AG10803 (cell line): ENCODE measurements at regions not wholly inside any gene's neighbourhood (a gene's known extent, or its start where the extent isn't known, plus 50 kb on each side); places are given as distances from the start of the nearest gene placed in this dataset.

Experiments used
- DNase-seq: peaks from one replicate; pipeline ENCODE4 v3.0.0; 2010; ENCODE audit warnings: low read depth
- H3K4me3 ChIP-seq: 2 replicates; pipeline ENCODE4 v1.5.1; 2011; ENCODE audit warnings: mild to moderate bottlenecking, low read length, control low read depth
- TF ChIP-seq, protein P1 (sequence below): conservative IDR thresholded peaks from 2 replicates; pipeline ENCODE4 v1.5.1; 2011; ENCODE audit warnings: mild to moderate bottlenecking, low read length, control low read depth, inconsistent platforms

DNA sequence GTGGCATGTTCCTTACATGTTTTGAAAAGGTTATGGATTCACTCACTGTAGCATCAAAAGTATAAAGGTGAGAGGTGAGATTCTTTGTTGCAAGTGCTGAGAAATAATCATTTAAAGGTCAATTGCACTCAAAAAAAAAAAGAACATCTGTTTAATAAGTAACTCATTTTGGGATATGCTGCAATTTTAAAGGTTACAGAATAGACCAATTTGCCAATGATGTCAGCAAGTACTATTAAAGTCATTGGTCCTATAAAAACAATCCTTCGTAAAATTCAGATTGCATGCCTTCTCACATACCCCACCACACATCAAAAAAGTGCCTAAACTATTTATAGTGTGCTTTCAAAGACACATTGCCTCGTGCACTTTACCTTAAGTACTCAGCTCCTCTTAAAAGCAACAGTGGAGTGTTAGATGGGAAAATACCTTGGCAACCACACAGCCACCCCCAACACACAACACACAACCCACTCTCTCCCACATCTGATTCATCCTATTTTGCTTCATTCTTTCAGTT is 218.2 kb upstream of the ADGRL2 start:
- DNase-seq = no peak
- TF ChIP-seq, protein P1, sequence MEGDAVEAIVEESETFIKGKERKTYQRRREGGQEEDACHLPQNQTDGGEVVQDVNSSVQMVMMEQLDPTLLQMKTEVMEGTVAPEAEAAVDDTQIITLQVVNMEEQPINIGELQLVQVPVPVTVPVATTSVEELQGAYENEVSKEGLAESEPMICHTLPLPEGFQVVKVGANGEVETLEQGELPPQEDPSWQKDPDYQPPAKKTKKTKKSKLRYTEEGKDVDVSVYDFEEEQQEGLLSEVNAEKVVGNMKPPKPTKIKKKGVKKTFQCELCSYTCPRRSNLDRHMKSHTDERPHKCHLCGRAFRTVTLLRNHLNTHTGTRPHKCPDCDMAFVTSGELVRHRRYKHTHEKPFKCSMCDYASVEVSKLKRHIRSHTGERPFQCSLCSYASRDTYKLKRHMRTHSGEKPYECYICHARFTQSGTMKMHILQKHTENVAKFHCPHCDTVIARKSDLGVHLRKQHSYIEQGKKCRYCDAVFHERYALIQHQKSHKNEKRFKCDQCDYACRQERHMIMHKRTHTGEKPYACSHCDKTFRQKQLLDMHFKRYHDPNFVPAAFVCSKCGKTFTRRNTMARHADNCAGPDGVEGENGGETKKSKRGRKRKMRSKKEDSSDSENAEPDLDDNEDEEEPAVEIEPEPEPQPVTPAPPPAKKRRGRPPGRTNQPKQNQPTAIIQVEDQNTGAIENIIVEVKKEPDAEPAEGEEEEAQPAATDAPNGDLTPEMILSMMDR = no peak
- H3K4me3 ChIP-seq = no peak overlapping the region

DNA sequence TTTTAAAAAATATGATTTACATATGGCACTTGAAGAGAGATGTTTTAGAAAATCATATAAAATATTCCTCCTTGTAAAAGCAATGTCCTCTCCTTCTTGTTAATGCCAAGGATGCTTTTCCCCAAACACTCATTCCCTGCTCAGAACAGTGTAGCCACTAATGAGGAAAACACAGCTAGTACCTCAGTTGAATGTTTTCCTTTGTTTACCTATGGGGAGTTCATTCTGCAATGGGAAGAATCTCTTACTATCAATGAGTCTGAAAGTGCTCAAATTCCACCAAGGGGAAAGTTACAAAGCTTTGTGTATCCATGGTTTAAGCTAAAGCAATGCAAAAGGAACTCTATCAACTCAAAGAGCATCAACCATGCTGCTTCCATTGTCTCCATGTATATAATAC is 221.9 kb upstream of the ADGRL2 start:
- H3K4me3 ChIP-seq = no peak overlapping the region
- no peak for DNase-seq
- TF ChIP-seq, protein P1 = no peak

DNA sequence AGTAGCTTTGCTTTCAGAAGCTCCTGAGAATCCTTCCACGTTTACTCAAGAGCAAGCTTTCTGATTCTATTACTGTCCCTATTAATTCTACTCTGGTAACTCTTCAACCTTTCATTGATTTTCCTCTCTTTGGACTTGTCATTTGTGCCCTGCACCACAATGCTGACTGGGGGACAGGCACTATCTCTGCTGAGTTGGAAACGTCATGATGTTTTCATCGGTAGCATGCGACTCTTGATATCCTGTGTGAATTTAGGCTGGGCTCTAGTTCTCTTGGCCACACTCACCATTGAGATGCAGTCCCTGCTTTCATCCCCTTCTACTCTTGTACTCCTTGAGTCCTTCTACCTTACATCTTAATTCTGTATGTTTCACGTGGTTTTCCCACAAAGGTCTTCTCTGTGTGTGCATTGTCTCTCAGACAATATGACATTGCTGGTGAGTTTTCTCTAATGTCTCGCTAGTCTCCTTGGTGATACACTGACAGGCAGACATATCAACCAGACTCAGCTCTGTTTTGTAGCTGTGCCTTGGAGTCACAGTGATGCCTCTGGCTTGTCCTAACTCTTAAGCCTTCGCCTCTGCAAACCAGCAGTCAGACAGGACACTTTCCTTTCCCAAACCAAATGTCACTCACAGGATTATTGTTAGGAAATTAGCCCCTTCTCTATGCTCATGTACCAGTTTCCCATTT is 223.6 kb upstream of the ADGRL2 start:
- no peak overlapping the region for H3K4me3 ChIP-seq
- no peak for DNase-seq
- TF ChIP-seq, protein P1 = no peak

DNA sequence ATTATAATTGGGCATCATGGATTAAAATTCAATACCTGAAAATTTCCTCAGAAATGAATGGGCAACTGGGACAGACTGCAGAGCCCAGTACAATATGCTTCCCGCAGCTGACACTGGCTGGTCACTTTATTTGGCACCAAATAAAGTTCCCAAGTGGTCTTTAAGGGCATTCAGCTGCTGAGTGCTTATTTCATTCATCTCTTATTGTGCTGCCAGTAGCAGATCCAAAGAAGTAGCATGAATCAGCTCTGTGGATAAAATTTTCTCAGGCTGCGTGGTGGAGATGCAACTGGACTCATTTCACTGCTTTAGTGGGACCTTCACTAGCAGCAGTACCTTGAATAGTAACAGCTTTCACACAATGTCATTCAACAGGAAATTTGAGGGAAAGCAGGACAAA is 226.3 kb upstream of the ADGRL2 start:
- TF ChIP-seq, protein P1 = no peak

DNA sequence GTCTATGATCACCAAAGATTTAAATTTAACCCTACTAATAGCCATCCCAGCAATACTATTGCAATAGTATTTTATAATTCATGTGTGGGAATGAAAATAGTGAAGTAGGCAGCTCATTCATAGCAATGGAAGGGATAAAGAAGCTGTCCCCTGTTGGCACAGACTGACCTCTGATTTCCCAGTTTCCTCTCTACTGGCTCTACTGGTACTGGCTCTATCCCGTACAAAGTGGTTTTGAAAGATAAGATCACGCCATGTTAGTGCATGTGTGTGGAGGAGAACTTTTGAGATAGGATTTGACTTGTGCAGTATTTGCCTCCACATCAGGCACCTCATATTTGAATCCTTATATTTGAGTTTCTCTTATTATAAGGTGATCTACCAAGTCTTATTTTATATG is 227.3 kb upstream of the ADGRL2 start:
- DNase-seq = no peak
- H3K4me3 ChIP-seq = no peak overlapping the region
- TF ChIP-seq, protein P1 = no peak

More for the DNA sequence above, 226.3 kb upstream of the ADGRL2 start:
- H3K4me3 ChIP-seq = no peak overlapping the region
- no peak for DNase-seq

DNA sequence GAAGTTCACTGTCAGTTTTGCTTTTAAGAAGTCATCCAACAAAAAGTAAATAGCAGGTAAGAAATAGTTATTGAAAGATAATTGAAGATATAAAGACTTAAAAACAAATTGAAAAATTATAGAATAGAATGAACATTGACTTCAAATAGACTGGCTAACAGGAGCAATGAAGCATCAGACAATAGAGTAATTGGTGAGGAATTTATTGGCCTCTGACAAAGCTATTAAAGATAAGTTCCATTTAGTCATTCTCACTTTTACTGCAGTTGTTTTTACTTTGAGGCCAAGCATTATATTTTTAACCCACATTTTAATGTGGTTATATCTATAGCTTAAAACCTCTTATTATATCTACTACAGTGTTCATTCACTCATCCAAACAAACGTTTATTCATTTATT is 228.8 kb upstream of the ADGRL2 start:
- no peak for DNase-seq
- TF ChIP-seq, protein P1 = no peak
- H3K4me3 ChIP-seq = no peak overlapping the region

DNA sequence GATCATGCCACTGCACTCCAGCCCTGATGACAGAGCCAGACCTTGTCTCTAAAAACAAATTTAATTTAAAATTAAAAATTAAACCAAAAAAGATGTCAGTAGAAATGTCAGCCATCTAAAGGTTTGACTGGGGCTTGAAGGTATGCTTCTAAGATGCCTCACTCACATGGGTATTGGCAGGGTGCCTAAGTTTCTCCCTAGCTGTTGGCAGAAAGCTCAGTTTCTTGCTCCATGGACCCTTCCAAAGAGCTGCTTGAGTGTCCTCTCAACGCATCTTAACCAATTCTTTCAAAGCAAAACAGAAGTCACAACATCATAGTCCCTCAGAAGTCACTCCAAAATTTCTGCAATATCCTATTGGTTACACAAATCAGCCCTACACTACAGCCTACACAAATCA is 231.0 kb upstream of the ADGRL2 start:
- DNase-seq = no peak
- TF ChIP-seq, protein P1 = no peak
- no peak overlapping the region for H3K4me3 ChIP-seq
